ENCODE measurements at regions not wholly inside any gene's neighbourhood (a gene's known extent, or its start where the extent isn't known, plus 50 kb on each side); places are given as distances from the start of the nearest gene placed in this dataset.

GRCh38 chr4:53919535-53919934, 144.9 kb downstream of the CHIC2 start:
- TF ChIP-seq, protein P1, sequence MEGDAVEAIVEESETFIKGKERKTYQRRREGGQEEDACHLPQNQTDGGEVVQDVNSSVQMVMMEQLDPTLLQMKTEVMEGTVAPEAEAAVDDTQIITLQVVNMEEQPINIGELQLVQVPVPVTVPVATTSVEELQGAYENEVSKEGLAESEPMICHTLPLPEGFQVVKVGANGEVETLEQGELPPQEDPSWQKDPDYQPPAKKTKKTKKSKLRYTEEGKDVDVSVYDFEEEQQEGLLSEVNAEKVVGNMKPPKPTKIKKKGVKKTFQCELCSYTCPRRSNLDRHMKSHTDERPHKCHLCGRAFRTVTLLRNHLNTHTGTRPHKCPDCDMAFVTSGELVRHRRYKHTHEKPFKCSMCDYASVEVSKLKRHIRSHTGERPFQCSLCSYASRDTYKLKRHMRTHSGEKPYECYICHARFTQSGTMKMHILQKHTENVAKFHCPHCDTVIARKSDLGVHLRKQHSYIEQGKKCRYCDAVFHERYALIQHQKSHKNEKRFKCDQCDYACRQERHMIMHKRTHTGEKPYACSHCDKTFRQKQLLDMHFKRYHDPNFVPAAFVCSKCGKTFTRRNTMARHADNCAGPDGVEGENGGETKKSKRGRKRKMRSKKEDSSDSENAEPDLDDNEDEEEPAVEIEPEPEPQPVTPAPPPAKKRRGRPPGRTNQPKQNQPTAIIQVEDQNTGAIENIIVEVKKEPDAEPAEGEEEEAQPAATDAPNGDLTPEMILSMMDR (conservative IDR thresholded peaks at IDR 0.05; ENCODE audit: low read depth, low read length), result no peak
- no peak for TF ChIP-seq EZH2 (IDR thresholded peaks at IDR 0.05; ENCODE audit: borderline replicate concordance, low read depth, low read length, poor library complexity, severe bottlenecking)
